CD14-positive monocyte (primary cell): ENCODE measurements at regions not wholly inside any gene's neighbourhood (a gene's known extent, or its start where the extent isn't known, plus 50 kb on each side); places are given as distances from the start of the nearest gene placed in this dataset.

Experiments
- DNase-seq, 3 donors: peaks; one replicate each; pipeline ENCODE4 v3.0.0-alpha.2; 2011 to 2022
- H2AFZ ChIP-seq: 2 replicates; pipeline ENCODE4 v1.6.0; 2012; ENCODE audit warnings: mild to moderate bottlenecking, low read depth, low read length, inconsistent platforms; ENCODE audit not compliant: insufficient read depth, poor library complexity, severe bottlenecking
- H3K27ac ChIP-seq, 2 donors: 1 replicate in 1 of 2; 2 replicates in 1 of 2; pipeline ENCODE4 v1.5.1; 2012 to 2013; ENCODE audit warnings: low read length in 2 of 2, control low read depth in 1 of 2, inconsistent platforms in 1 of 2, low read depth in 1 of 2, mild to moderate bottlenecking in 1 of 2
- H3K27me3 ChIP-seq, 2 donors: one replicate each; pipeline versions ENCODE4 v1.6.0 to v1.6.1; 2011 to 2013; ENCODE audit warnings: low read length in 2 of 2; ENCODE audit not compliant: control insufficient read depth in 2 of 2, insufficient read depth in 2 of 2
- H3K36me3 ChIP-seq, 2 donors: replicated peaks in 1 of 2; 1 replicate in 1 of 2; 2 replicates in 1 of 2; pipeline versions ENCODE4 v1.5.1 to v1.6.1; 2012 to 2013; ENCODE audit warnings: low read length in 2 of 2, control low read depth in 1 of 2, inconsistent platforms in 1 of 2, mild to moderate bottlenecking in 1 of 2; ENCODE audit not compliant: insufficient read depth in 2 of 2, control insufficient read depth in 1 of 2
- H3K4me1 ChIP-seq, 2 donors: 1 replicate in 1 of 2; 2 replicates in 1 of 2; pipeline versions ENCODE4 v1.5.1 to v1.6.1; 2012 to 2013; ENCODE audit warnings: low read length in 2 of 2, control low read depth in 1 of 2, inconsistent platforms in 1 of 2, mild to moderate bottlenecking in 1 of 2, moderate library complexity in 1 of 2; ENCODE audit not compliant: insufficient read depth in 2 of 2, control insufficient read depth in 1 of 2
- H3K4me2 ChIP-seq: replicated peaks from 2 replicates; pipeline ENCODE3; 2012; ENCODE audit warnings: low read length, moderate library complexity, mild to moderate bottlenecking; ENCODE audit not compliant: poor library complexity, severe bottlenecking; ENCODE audit errors: extremely low read depth
- H3K4me3 ChIP-seq, 3 experiments: fragments of 200-600 bp in 1 of 3; sonication (generic) in 1 of 3; replicated peaks in 1 of 3; 1 replicate in 2 of 3; 2 replicates in 1 of 3; pipeline ENCODE4 v1.5.1; 2011 to 2013; ENCODE audit warnings: low read length in 3 of 3, mild to moderate bottlenecking in 3 of 3, control low read depth in 2 of 3, low read depth in 2 of 3, inconsistent platforms in 1 of 3, moderate library complexity in 1 of 3
- H3K79me2 ChIP-seq: 2 replicates; pipeline ENCODE4 v1.6.0; 2012; ENCODE audit warnings: mild to moderate bottlenecking, control low read depth, inconsistent platforms, low read length, moderate library complexity; ENCODE audit not compliant: insufficient read depth
- H3K9ac ChIP-seq: 2 replicates; pipeline ENCODE4 v1.6.0; 2017; ENCODE audit warnings: low read length, mild to moderate bottlenecking; ENCODE audit not compliant: insufficient read depth, poor library complexity, severe bottlenecking
- H3K9me3 ChIP-seq, 2 donors: replicated peaks in 1 of 2; 1 replicate in 1 of 2; 2 replicates in 1 of 2; pipeline versions ENCODE4 v1.5.1 to v1.6.1; 2012 to 2013; ENCODE audit warnings: low read length in 2 of 2, control low read depth in 1 of 2; ENCODE audit not compliant: control insufficient read depth in 1 of 2, insufficient read depth in 1 of 2
- H4K20me1 ChIP-seq: 2 replicates; pipeline ENCODE4 v1.6.0; 2012; ENCODE audit warnings: mild to moderate bottlenecking, low read length, control low read depth, moderate library complexity; ENCODE audit not compliant: insufficient read depth
- H3K27ac Mint-ChIP-seq, 7 donors: one replicate each; pipeline ENCODE4 v1.8.0; 2020; ENCODE audit warnings: mild to moderate bottlenecking in 7 of 7, mixed read lengths in 7 of 7, moderate library complexity in 6 of 7, inconsistent platforms in 2 of 7
- H3K27me3 Mint-ChIP-seq, 3 donors: one replicate each; pipeline ENCODE4 v1.8.0; 2021 to 2022; ENCODE audit warnings: low read depth in 3 of 3, mild to moderate bottlenecking in 3 of 3, mixed read lengths in 3 of 3, moderate library complexity in 3 of 3, inconsistent platforms in 1 of 3
- H3K36me3 Mint-ChIP-seq, 2 donors: one replicate each; pipeline ENCODE4 v1.8.0; 2020; ENCODE audit warnings: mixed read lengths in 2 of 2, inconsistent platforms in 1 of 2, mild to moderate bottlenecking in 1 of 2
- H3K4me1 Mint-ChIP-seq: one replicate; pipeline ENCODE4 v1.8.0; 2020; ENCODE audit warnings: mild to moderate bottlenecking, mixed read lengths
- H3K4me3 Mint-ChIP-seq, 2 donors: one replicate each; pipeline ENCODE4 v1.8.0; 2020; ENCODE audit warnings: mild to moderate bottlenecking in 2 of 2, mixed read lengths in 2 of 2, moderate library complexity in 1 of 2
- H3K9me3 Mint-ChIP-seq, 7 donors: one replicate each; pipeline ENCODE4 v1.8.0; 2020 to 2022; ENCODE audit warnings: mixed read lengths in 7 of 7, mild to moderate bottlenecking in 6 of 7, moderate library complexity in 6 of 7, inconsistent platforms in 2 of 7
- WGBS: methylation state at CpG from one replicate; pipeline ENCODE4 v1.1.5; 2013; ENCODE audit warnings: missing lambda C conversion rate; ENCODE audit not compliant: insufficient coverage; 5-methylcytosine and 5-hydroxymethylcytosine counted together
- intact Hi-C, 2 donors: fragments of 100-400 bp; cut with micrococcal nuclease; formaldehyde crosslinking; loops; one replicate each; pipeline versions ENCODE4 v1.15.0 to v1.15.1; 2023
- TF ChIP-seq, protein P1 (sequence below): fragments of 200-600 bp; IDR thresholded peaks from one replicate; pipeline ENCODE4 v1.8.0; 2022; ENCODE audit warnings: antibody characterized with exemption, mild to moderate bottlenecking

DNA sequence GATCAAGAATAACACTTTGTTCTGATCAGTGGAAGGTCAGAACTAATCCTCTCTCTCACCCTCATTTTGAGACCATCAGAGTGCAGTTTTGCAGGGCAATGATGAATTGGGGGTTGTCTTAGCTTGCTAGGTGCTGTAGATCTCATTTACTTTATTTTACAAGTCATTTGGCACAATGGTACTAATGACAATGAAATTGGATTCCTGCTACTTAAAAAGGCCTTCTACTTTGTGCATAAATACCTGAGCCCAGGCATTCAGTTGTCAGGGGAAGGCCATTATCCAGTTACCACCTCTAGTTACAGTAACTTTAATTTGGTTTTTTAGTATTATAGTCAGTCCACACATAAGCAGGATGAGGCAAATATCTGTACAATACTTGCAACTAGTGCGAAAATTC, 240.0 kb downstream of the HDGFL1 start:
- Histone ChIP-seq H2AFZ (no peak overlapping the region), H3K4me2 (no peak overlapping the region), H3K4me3 (no peak overlapping the region), H3K9me3 (no peaks in the 10 kb centered on the region), H3K9ac (no peak overlapping the region), H3K79me2 (no peaks in the 10 kb centered on the region), H3K36me3 (no peaks in the 10 kb centered on the region), H4K20me1 (no peaks in the 10 kb centered on the region), H3K4me1 (no peaks in the 10 kb centered on the region), H3K27ac (no peak overlapping the region), H3K27me3 (no peaks in the 10 kb centered on the region)
- DNase-seq: no peak
- Mint-ChIP-seq H3K4me3 (no peak overlapping the region), H3K36me3 (no peaks in the 10 kb centered on the region), H3K27me3 (peaks cover 0 to 2% (median 1%) of the 10 kb centered on the region in 3 donors), H3K27ac (no peak overlapping the region), H3K4me1 (no peaks in the 10 kb centered on the region), H3K9me3 (peaks cover 0 to 7% (median 2%) of the 10 kb centered on the region in 7 donors)
- TF ChIP-seq, protein P1, sequence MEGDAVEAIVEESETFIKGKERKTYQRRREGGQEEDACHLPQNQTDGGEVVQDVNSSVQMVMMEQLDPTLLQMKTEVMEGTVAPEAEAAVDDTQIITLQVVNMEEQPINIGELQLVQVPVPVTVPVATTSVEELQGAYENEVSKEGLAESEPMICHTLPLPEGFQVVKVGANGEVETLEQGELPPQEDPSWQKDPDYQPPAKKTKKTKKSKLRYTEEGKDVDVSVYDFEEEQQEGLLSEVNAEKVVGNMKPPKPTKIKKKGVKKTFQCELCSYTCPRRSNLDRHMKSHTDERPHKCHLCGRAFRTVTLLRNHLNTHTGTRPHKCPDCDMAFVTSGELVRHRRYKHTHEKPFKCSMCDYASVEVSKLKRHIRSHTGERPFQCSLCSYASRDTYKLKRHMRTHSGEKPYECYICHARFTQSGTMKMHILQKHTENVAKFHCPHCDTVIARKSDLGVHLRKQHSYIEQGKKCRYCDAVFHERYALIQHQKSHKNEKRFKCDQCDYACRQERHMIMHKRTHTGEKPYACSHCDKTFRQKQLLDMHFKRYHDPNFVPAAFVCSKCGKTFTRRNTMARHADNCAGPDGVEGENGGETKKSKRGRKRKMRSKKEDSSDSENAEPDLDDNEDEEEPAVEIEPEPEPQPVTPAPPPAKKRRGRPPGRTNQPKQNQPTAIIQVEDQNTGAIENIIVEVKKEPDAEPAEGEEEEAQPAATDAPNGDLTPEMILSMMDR: no peak
- intact Hi-C loops: no loop called here
- 86% methylated on average over 1 of the region's 1 CpG for WGBS

GRCh38 chr6:22819209-22819608, 249.8 kb downstream of the HDGFL1 start:
- H3K79me2 ChIP-seq: no peaks in the 10 kb centered on the region
- H3K4me3 ChIP-seq: no peak overlapping the region
- WGBS: 82% methylated on average over 1 of the region's 1 CpG
- no peak overlapping the region for H3K27ac ChIP-seq
- H3K9me3 Mint-ChIP-seq: peaks cover 1 to 13% (median 10%) of the 10 kb centered on the region in 7 donors
- no peak overlapping the region for H3K4me3 Mint-ChIP-seq
- H3K27ac Mint-ChIP-seq: no peak overlapping the region
- no peak for DNase-seq
- H3K9me3 ChIP-seq: peaks cover 0 to 18% of the 10 kb centered on the region in 2 donors
- no peaks in the 10 kb centered on the region for H3K27me3 Mint-ChIP-seq
- H3K9ac ChIP-seq: no peak overlapping the region
- H3K36me3 ChIP-seq: no peaks in the 10 kb centered on the region
- H3K4me1 ChIP-seq: no peaks in the 10 kb centered on the region
- no peaks in the 10 kb centered on the region for H3K4me1 Mint-ChIP-seq
- TF ChIP-seq, protein P1: no peak
- no peaks in the 10 kb centered on the region for H3K36me3 Mint-ChIP-seq
- intact Hi-C loops: no loop called here
- no peaks in the 10 kb centered on the region for H4K20me1 ChIP-seq
- no peaks in the 10 kb centered on the region for H3K27me3 ChIP-seq
- H2AFZ ChIP-seq: no peak overlapping the region
- no peak overlapping the region for H3K4me2 ChIP-seq
